ENCODE measurements at regions not wholly inside any gene's neighbourhood (a gene's known extent, or its start where the extent isn't known, plus 50 kb on each side); places are given as distances from the start of the nearest gene placed in this dataset.

- no peak for TF ChIP-seq CTCF (conservative IDR thresholded peaks at IDR 0.05; ENCODE audit: low read length)
Measured at GRCh38 chr11:128349650-128350299, 237.6 kb downstream of the ETS1 start.

GRCh38 chr11:128346804-128347203, 240.6 kb downstream of the ETS1 start:
- no peak for DNase-seq (ENCODE audit: low read depth)
- no peak for TF ChIP-seq CTCF (conservative IDR thresholded peaks at IDR 0.05; ENCODE audit: low read length)
- no peak overlapping the region for H3K4me3 ChIP-seq (ENCODE audit: low read length)

More at GRCh38 chr11:128349650-128350299, 237.6 kb downstream of the ETS1 start:
- H3K4me3 ChIP-seq (ENCODE audit: low read length) = no peak overlapping the region
- DNase-seq (ENCODE audit: low read depth) = no peak

GRCh38 chr11:128345316-128345715, 242.0 kb downstream of the ETS1 start:
- DNase-seq (ENCODE audit: low read depth) = no peak
- H3K4me3 ChIP-seq (ENCODE audit: low read length) = no peak overlapping the region
- no peak for TF ChIP-seq CTCF (conservative IDR thresholded peaks at IDR 0.05; ENCODE audit: low read length)

- DNase-seq (ENCODE audit: low read depth) = no peak
- H3K4me3 ChIP-seq (ENCODE audit: low read length) = no peak overlapping the region
- TF ChIP-seq CTCF (conservative IDR thresholded peaks at IDR 0.05; ENCODE audit: low read length) = no peak
Measured at GRCh38 chr11:128343870-128344269, 243.5 kb downstream of the ETS1 start.

- no peak overlapping the region for H3K4me3 ChIP-seq (ENCODE audit: low read length)
- no peak for TF ChIP-seq CTCF (conservative IDR thresholded peaks at IDR 0.05; ENCODE audit: low read length)
- DNase-seq (ENCODE audit: low read depth) = no peak
Measured at GRCh38 chr11:128343135-128343514, 244.2 kb downstream of the ETS1 start.

- no peak overlapping the region for H3K4me3 ChIP-seq (ENCODE audit: low read length)
- peak; percentile 79 for DNase-seq (ENCODE audit: low read depth)
- no peak for TF ChIP-seq CTCF (conservative IDR thresholded peaks at IDR 0.05; ENCODE audit: low read length)
Measured at GRCh38 chr11:128342511-128343134, 244.7 kb downstream of the ETS1 start.
